GM21360 (cell line): ENCODE measurements at regions not wholly inside any gene's neighbourhood (a gene's known extent, or its start where the extent isn't known, plus 50 kb on each side); places are given as distances from the start of the nearest gene placed in this dataset.

Source experiments
- ATAC-seq: cut with Tn5 transposase; IDR thresholded peaks from one replicate; pipeline ENCODE4 v1.9.1; 2021; ENCODE audit warnings: mild to moderate bottlenecking, moderate library complexity; ENCODE audit not compliant: unreplicated experiment

DNA sequence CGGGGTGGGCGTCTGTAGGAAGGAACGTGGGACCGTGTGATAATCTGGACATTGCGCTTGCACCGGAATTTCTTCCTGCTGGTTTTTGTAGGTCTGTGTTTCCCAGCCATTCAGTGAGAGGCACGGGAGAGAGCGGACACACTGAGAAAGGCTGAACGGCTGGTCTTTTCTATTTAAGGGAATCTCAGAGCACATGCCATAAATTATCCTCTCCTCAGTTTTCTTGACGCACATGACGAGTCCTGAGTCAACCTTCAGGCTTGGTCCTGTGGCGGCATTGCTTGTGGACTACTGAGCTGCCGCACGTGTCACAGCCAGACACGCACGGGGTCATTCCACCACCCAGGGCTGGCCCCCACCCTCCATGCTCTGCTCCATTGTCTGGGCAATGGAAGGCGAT, 519.3 kb upstream of the ID2 start:
- ATAC-seq, result no peak

DNA sequence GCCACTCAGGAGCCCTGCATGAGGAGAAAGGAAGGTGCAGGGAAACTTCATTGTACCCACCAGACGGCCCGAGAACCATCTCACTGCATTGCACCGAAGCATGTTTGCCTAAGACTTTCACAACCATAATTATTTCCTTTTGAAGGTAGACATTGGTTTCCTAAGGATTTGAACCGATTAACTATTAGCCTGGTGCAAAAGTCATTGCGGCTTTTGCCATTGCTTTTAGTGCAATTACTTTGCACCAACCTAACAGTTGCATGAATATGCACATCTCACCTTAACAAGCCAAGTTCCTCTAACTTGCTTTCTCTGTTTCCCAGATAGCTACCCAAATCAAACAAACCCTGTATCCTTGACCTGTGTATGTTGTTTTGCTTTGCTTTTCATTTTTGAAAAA, 516.3 kb upstream of the ID2 start:
- ATAC-seq, result no peak

DNA sequence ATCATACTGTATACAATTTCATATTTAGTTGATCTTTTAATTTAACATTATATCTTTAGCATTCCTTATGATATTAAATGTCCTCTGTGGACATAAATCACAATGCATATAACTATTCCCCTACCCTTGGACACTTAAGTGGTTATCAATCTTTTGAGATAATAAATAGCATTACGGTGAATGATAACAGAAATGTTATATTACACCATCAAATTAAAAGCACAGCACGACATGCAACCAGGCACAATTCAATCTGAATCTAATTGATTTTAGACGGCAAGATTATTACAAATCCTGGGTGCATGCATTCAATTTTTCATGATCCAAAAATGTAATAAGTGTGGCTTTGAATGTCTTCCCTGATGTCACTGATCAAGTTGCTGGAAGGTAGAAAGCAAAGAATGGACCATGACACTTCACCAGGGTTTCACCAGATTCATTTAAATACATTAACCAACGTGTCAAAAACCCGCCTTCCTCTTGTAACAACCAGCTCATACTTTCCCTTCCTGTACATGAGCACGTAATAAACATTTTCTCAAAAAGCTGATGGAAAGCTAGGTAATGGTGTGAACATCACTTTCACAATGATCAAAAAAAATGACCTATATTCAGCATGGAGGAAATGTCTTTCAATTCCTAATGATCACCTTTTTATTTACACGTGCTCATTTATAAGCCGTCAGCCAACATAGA, 513.7 kb upstream of the ID2 start:
- no peak for ATAC-seq

DNA sequence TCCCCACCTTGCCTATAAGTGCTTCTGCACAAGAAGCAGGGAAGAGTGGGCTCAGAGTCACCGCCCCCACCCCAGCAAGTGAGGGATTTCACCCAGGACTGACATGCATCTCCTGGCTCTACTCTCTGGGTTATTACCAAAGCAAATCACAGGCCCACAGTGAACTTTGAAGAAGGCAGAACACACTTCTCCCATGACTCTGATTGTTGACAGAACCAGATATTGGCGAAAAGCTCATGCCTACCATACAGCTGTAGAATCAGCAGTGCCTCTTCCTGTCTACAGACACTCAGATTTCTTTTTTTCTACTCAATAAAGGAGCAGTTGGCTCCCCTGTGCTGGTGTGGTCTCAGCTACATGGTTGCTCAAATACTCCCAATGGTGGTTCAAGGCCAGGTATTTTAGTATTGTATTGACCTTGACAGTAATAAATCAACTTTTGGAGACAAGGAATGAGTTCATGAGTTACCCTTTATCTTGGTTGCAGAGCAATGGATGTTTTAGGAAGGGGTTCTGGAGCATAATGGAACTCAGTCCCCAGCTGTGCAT, 512.9 kb upstream of the ID2 start:
- no peak for ATAC-seq

DNA sequence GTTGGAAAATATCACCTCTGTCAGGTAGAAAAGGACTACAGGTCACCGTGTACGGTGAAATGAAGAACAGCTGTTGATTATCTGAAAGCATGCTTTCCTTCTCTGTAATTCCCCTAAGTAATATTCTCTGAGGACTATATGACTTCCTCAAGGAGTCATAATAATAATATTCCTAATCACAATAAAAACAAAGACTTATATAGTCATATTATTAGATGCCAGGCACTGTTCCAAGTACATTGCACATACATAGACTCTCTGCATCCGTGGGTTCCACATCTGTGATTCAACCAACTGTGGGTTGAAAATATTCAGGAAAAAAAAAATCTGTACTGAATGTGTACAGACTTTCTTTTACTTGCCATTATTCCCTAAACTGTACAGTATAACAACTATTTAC, 512.4 kb upstream of the ID2 start:
- ATAC-seq, result no peak

DNA sequence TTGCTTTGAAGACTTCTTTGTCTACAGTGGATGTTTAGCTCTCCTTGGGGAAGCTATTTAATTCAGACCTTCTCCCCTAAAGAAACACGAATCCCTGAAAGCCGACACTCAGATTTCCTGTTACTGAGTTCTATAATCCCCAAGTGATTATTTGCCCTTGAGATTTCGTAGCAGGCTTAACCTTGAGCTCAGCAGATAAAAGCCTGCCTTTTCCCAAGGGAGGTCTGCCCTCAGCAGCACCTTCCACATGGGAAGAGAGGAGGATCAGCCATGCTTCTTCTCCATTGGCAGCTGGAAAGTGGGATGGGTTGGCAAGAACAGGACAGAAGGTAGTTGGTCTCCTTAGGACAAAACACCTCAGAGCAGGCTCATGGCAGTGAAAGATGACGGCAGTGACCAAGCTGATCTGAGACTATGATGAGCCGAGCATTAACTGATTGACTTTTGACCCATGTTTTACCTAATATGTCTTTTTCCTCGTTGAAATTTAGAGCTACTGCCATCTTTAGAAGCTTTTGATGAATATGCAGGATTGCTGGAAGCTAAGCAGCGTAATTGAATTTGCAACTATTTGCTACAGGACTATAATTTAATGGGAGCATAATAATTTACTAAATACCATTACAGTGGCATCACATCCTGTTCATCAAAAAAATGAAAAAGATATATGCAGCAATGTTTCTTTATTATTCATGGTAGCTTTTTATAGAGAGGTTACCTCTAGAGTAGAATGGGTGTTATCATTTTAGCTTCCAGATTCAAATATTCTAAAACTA, 511.1 kb upstream of the ID2 start:
- ATAC-seq, result no peak

DNA sequence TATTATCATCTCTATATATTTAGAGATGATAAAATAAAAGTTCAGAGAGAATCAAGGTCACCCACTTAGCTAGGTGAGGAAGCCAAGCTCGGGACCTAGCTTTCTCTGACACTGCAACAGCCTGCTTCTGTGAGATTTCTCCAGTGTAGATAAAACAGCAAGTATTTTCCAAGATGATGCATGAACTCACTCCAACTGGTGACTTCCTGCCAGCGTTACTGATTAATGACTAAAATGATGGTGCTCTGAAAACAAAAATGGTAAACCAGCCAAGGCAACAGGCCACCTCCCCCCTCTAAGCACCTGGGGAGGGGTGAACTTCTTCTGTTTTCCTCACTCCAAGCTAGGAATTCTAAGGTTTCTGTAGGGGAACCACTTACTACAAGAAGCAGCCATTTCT, 510.2 kb upstream of the ID2 start:
- no peak for ATAC-seq

DNA sequence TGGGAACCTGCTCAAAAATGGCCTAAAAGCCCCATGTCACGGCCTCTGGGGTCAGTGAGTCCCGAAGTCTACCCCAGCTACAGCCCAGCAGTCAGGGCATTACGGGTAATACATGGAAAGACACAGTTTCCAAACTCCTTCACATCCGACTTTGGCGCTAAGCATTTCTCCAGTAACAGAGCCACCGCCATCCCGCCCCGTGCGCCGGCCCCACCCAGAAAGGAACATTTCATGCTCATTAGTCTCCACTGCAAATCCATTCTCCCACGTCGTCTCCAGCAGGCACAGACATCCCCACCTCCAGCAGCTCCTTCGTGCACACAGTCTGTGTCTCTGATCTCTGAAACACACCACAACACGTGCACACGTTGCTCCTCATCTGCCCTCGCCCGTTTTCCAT, 509.2 kb upstream of the ID2 start:
- ATAC-seq, result no peak

DNA sequence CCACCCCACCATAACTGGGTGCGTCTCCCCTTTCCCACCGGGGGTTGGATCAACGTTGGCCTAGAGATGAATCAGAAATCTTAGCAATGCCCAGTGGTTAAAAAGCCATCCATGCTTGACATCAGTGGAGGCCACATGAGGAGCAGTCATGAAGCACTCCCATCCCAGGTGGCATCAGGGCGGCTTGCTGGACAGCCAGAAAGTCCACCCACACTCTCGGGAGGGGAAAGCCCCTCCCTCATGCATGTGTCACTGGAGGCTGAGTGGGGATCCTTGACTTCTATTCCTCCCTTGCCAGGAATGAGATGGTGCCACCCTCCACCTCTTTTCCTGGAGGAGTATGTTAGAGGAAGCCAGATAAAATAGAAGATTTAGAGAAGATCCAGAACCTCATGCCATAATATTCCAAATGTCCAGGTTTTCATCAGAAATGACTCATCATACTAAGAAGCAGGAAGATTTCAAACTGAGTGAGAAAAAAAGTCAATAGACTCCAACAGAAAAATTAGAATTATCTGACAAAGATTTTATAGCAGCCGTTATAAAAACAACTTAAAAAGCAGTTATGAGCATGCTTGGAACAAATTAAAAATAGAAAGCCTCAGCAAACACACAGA, 507.1 kb upstream of the ID2 start:
- ATAC-seq, result no peak

DNA sequence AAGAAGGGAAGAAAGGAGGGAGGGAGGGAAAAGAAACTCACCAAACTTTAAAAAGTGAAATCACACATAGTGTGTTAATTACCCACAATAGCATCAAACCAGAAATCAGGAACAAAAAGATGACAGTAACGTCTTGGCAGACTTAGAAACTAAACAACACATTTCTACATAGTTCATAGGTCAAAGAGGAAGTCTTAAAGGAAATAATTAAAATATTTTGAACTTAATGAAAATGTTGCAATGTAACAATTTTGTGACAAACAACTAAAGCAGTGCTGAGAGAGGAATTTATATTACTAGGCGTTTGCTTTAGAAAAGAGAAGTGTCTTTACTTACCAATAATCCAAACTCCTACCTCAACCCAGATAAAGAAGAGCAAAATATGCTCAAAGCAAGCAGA, 505.0 kb upstream of the ID2 start:
- ATAC-seq, result no peak

DNA sequence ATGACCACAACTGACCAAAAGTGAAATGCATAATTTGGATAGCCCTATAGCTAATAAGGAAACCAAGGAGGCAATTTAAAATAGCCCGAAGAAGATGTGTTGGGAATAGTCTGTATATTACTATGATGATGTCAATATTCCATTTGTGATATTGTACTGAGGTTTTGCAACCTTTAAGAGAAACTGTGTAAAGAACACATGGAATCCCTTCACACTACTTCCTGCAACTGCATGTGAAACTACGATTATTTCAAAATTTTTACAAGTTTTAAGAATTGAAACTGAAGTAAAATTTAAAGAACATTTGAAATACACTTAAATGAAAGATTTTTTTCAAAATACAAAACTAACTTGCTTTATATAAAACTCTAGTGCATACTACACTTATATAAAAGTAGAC, 504.3 kb upstream of the ID2 start:
- no peak for ATAC-seq

DNA sequence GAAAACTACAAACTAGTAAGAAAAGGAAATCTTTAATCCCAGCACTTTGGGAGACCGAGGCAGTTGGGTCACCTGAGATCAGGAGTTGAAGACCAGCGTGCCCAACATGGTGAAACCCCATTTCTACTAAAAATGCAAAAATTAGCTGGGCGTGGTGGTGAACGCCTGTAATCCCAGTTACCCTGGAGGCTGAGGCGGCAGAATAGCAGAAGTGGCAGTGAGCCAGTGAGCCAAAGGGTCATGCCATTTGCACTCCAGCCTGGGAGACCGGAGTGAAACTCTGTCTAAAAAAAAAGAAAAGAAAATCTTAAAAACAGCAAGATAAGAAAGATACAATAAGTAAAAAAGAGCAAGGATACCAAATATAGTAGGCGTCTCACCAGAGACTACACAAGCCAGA, 502.9 kb upstream of the ID2 start:
- ATAC-seq, result no peak

DNA sequence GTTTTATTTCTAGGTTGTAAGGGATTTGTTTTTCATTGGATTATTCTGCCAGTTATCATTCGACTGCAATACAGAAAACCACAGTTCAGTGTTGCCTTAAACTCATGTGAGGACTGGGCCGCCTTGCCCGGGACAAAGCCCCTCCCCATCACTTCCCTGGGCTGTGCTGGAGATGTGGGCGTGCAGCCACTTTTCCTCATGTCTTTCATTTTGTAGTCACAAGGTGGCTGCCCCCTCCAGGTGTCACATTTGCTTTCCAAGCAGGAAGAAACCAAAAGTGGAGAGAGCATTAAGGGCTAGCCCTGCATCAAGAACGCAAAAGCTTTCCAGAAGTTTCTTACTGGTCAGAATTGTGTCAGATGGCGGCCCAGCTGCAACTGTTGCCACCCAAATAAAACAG, 492.5 kb upstream of the ID2 start:
- ATAC-seq, result no peak

DNA sequence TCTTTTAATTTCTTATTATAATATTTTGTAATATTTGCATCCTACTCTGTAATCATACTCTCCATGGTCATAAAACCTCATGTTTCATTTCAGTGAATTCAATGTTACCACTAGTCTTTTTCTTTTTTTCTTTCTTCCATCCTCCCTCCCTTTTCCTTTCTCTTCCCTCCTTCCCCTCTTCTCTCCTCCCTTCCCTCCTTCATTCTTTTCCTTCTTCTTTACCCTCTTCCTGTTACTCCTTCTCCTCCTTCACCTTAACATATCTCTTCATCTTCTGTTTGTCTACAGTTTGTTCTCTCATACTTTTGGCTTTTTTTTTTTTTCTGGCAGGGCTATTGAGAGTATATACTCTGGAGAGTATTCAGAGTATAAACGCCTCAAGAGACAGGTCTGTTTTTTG, 491.6 kb upstream of the ID2 start:
- ATAC-seq, result no peak

DNA sequence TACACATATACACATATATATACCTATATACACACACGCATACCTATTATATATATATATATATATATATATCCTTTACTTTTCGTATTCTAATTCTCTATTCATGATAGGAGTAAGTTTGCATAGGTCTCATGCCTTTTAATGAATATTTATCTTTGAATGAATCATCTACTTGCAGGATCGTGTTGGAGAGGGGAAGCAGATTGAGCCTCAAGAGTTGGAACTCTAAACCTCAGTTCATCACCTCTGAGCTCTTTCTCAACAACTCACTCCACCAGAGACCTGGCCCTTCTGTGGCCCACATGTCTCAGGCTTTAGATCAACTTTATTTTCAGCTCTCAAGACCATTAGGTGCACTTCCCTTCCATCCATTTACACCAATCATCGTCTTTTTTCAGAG, 490.4 kb upstream of the ID2 start:
- no peak for ATAC-seq

DNA sequence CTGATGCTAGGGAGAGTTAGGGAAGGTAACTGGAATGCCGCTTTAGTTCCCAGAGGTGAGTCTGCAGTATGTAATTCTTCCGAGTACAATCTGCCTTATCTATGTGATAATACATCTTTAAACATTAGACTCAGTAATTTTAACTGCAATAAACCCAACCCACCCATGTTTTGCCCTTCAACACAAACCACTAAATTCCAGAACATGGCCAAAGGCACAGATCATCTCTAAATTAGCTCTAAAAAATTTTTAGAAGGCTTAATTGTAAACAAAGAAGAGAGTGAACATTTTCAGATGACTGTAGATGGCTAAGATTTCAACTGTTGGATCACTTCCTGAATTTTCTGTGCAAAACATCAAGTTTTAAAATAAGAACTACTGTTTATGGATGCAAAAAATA, 488.7 kb upstream of the ID2 start:
- ATAC-seq, result no peak

DNA sequence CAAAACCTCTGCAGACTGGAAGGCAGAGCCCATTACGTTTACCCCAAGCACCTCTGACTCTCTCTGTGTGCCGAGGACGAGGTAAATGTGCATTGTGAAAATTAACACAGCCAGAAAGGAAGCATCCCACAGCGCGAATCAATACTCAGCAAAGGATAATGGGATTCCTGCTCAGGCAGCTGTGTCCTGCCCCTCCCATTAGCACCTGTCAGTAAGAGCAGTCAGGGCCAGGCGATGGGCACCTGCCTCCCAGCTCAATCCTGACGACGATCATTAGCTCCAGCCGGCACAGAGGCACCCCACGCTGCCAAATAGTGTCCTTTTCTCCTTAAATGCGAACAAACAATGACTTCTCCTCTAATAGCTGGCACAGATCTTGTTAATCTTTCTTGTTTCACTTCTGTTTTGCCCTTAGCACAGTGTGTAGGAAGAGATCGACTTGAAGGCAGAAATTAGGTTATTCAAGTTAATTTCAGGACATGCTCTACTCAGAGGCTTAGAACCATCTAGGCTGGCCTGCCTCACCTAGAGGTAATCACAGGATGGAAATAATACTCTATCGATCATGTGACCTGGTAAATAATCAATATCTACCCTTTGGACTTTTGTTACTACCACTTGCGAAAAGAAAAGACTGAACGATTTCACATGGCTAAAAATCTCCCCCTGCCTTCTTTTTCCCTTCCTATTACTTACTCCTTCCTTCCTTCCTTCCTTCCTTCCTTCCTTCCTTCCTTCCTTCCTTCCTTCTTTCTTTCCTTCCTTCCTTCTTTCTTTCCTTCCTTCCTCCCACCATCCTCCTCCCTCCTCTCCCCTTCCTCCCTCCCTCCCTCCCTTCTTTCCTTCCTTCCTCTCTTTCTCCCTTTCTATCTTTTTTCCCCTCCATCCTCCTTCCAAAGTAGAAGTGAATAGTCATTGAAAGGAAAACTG, 487.9 kb upstream of the ID2 start:
- no peak for ATAC-seq

DNA sequence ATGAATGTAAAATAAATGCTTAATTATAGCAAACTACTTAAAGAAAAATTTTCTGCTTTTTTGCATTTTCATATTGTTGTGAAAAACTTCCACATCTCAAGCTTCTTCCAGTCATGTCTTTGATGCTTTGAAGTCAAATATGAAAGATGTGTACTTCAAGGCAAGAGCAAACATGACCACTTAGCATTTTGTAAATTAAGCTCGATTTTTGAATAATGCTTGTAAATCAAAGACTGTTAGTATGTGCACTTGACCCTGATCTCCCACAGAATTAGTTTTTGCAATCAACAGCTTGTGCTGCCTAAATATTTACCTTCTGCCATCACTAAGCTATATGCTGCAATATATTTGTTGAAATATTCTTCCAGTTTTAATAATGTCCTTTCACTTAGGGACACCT, 486.1 kb upstream of the ID2 start:
- ATAC-seq, result no peak

DNA sequence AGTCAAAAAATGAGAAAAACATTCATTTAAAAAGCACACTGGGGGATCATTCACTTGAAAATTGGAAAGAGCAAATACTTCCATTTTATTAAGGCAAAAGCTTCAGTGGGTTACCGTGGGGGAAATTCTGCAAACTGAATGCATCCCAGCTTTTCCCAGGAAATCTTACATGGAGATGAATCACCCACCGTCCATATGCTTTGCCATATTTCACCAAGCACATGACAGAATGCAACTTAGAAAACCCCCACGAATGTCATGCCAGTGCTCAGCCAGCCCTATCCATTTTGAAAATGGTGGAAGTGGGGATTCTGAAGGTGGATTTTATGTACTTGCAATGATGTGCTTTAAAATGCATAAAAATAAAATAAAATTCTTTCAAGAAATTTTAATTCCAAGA, 485.5 kb upstream of the ID2 start:
- ATAC-seq, result no peak

DNA sequence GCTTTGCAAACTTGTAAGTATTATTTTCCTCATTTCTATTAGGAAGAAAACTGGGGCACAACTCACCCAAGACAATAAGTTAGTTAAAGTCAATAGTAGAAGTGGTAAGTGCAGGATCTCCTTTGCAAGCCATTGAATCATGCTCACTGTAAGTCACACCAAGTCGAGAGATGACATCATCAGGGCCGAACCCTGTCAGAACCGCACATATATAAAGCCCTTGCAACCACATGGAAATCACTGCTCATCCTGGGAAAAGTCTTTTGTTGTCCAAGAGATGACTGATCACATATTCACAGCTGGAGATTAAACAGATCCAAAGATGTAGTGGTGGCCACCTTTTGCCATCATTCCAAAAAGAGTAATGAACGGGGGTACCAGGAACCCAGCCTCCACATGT, 484.8 kb upstream of the ID2 start:
- no peak for ATAC-seq

DNA sequence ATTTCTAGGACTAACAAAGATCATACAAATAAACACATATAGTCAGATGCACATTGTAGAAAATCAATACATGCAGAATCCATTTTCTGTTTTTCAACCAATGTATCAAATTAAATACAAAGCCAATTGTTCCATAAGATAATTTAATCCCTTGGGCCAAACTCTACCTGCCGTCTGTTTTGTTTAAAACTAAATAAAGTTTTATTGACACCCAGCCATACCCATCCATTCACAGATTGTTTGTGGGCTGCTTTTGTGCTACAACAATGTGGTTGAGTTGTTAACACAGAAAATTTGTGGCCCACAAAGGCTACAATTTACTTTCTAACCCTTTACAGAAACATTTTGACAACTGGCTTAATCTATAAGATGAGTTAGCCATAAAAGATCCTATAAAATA, 484.0 kb upstream of the ID2 start:
- no peak for ATAC-seq
